ENCODE measurements at regions not wholly inside any gene's neighbourhood (a gene's known extent, or its start where the extent isn't known, plus 50 kb on each side); places are given as distances from the start of the nearest gene placed in this dataset.

- TF ChIP-seq, protein P1, sequence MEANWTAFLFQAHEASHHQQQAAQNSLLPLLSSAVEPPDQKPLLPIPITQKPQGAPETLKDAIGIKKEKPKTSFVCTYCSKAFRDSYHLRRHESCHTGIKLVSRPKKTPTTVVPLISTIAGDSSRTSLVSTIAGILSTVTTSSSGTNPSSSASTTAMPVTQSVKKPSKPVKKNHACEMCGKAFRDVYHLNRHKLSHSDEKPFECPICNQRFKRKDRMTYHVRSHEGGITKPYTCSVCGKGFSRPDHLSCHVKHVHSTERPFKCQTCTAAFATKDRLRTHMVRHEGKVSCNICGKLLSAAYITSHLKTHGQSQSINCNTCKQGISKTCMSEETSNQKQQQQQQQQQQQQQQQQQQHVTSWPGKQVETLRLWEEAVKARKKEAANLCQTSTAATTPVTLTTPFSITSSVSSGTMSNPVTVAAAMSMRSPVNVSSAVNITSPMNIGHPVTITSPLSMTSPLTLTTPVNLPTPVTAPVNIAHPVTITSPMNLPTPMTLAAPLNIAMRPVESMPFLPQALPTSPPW (CRISPR knock-in tag; IDR thresholded peaks at IDR 0.05): peak; percentile 55; the same call in 1 of the 2 replicates
- no peak for TF ChIP-seq GABPA (tag; conservative IDR thresholded peaks at IDR 0.05; ENCODE audit: low read depth)
- TF ChIP-seq KHSRP (IDR thresholded peaks at IDR 0.05): no peak
- TF ChIP-seq TCF3 (CRISPR knock-in tag; IDR thresholded peaks at IDR 0.05): no peak; the same call in 1 of the 2 replicates
- no peak for TF ChIP-seq BMI1 (IDR thresholded peaks at IDR 0.05; ENCODE audit: low read length)
- peak; percentile 15; the same call in 1 of the 2 replicates for TF ChIP-seq ARID1B (IDR thresholded peaks at IDR 0.05)
- TF ChIP-seq CCNT2 (IDR thresholded peaks at IDR 0.05; ENCODE audit: borderline replicate concordance, extremely low read depth, insufficient read length, low read depth, low read length): no peak
- peak; percentile 34 for TF ChIP-seq MEIS2 (IDR thresholded peaks at IDR 0.05; ENCODE audit: partially characterized antibody)
- no peak for TF ChIP-seq ZNF175 (CRISPR knock-in tag; IDR thresholded peaks at IDR 0.05; ENCODE audit: low read depth)
- TF ChIP-seq RB1 (IDR thresholded peaks at IDR 0.05; ENCODE audit: low read depth): no peak
- TF ChIP-seq KAT2B (IDR thresholded peaks at IDR 0.05; ENCODE audit: low read depth, low read length): no peak
- TF ChIP-seq, protein P2, sequence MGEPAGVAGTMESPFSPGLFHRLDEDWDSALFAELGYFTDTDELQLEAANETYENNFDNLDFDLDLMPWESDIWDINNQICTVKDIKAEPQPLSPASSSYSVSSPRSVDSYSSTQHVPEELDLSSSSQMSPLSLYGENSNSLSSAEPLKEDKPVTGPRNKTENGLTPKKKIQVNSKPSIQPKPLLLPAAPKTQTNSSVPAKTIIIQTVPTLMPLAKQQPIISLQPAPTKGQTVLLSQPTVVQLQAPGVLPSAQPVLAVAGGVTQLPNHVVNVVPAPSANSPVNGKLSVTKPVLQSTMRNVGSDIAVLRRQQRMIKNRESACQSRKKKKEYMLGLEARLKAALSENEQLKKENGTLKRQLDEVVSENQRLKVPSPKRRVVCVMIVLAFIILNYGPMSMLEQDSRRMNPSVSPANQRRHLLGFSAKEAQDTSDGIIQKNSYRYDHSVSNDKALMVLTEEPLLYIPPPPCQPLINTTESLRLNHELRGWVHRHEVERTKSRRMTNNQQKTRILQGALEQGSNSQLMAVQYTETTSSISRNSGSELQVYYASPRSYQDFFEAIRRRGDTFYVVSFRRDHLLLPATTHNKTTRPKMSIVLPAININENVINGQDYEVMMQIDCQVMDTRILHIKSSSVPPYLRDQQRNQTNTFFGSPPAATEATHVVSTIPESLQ (CRISPR knock-in tag; IDR thresholded peaks at IDR 0.05): no peak
- TF ChIP-seq CBFA2T2 (conservative IDR thresholded peaks at IDR 0.05): 0 out of 2 replicates have a peak, but pooled peaks have one; percentile 10
- TF ChIP-seq TCF7L2 (IDR thresholded peaks at IDR 0.05; ENCODE audit: low read depth, low read length): no peak
- peak in 1 of 2 experiments; percentile 40; a peak in 1 of 4 replicates for TF ChIP-seq RCOR1 (IDR thresholded peaks at IDR 0.05; ENCODE audit: borderline replicate concordance in 1 of 2, low read depth in 2 of 2, low read length in 2 of 2)
- TF ChIP-seq, protein P3, sequence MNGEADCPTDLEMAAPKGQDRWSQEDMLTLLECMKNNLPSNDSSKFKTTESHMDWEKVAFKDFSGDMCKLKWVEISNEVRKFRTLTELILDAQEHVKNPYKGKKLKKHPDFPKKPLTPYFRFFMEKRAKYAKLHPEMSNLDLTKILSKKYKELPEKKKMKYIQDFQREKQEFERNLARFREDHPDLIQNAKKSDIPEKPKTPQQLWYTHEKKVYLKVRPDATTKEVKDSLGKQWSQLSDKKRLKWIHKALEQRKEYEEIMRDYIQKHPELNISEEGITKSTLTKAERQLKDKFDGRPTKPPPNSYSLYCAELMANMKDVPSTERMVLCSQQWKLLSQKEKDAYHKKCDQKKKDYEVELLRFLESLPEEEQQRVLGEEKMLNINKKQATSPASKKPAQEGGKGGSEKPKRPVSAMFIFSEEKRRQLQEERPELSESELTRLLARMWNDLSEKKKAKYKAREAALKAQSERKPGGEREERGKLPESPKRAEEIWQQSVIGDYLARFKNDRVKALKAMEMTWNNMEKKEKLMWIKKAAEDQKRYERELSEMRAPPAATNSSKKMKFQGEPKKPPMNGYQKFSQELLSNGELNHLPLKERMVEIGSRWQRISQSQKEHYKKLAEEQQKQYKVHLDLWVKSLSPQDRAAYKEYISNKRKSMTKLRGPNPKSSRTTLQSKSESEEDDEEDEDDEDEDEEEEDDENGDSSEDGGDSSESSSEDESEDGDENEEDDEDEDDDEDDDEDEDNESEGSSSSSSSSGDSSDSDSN (IDR thresholded peaks at IDR 0.05; ENCODE audit: borderline replicate concordance in 1 of 2, low read depth in 2 of 2, low read length in 2 of 2): peak; percentile 90 to 99; a peak in 3 of 4 replicates
- no peak for TF ChIP-seq ZNF408 (CRISPR knock-in tag; IDR thresholded peaks at IDR 0.05; ENCODE audit: low read depth)
- no peak for TF ChIP-seq PRPF4 (IDR thresholded peaks at IDR 0.05; ENCODE audit: insufficient read depth, low read depth, low read length, poor library complexity, severe bottlenecking)
- TF ChIP-seq, protein P4, sequence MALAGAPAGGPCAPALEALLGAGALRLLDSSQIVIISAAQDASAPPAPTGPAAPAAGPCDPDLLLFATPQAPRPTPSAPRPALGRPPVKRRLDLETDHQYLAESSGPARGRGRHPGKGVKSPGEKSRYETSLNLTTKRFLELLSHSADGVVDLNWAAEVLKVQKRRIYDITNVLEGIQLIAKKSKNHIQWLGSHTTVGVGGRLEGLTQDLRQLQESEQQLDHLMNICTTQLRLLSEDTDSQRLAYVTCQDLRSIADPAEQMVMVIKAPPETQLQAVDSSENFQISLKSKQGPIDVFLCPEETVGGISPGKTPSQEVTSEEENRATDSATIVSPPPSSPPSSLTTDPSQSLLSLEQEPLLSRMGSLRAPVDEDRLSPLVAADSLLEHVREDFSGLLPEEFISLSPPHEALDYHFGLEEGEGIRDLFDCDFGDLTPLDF (CRISPR knock-in tag; IDR thresholded peaks at IDR 0.05): no peak
- TF ChIP-seq, protein P5, sequence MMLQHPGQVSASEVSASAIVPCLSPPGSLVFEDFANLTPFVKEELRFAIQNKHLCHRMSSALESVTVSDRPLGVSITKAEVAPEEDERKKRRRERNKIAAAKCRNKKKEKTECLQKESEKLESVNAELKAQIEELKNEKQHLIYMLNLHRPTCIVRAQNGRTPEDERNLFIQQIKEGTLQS (IDR thresholded peaks at IDR 0.05): no peak
- TF ChIP-seq, protein P5 (CRISPR knock-in tag; conservative IDR thresholded peaks at IDR 0.05): no peak
These were observed 55.3 kb upstream of the AFF3 start (continued) for GRCh38 chr2:100197631-100198153.
